ENCODE measurements at regions not wholly inside any gene's neighbourhood (a gene's known extent, or its start where the extent isn't known, plus 50 kb on each side); places are given as distances from the start of the nearest gene placed in this dataset.

DNA sequence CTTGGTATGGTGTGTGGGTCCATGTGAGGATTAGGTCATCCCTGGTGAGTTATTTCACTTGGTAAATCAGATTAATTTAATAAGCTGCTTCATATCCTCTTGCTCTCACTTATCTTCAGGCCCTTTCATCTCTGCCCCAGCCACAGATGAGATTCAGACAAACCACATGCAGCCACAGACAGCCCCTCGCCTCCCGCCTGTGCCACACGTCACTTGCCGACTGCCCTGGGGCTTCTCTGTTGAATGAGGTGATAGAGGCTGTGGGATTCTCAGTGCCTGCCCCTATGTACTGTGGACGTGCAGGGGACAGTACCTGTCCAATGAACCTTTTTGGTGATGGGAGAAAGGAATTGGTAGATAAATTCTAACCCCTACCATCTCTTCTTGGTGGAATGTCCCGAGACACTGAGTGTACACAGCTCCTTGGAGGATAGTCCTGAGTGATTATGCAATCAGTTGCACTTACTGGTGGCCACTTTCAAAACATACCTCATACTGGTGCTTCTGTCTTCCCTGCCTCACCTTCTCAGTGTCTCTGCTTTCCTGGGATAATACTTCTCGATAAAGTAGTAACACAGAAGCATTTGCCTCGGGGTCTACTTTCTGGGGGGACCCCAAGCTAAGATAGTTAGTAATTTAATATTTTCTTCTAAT, 248.7 kb downstream of the TTC6 start:
- no peak for DNase-seq
- ATAC-seq = no peak
- no peak overlapping the region for H3K4me3 ChIP-seq
- H3K27me3 ChIP-seq (ENCODE audit: insufficient read depth in 3 of 3, low read length in 2 of 3) = peaks cover 0 to 4% (median 0%) of the 10 kb centered on the region in 3 donors
- H3K9me3 ChIP-seq = no peaks in the 10 kb centered on the region
- H3K36me3 ChIP-seq (ENCODE audit: insufficient read depth in 1 of 2, low read depth in 1 of 2) = no peaks in the 10 kb centered on the region
- intact Hi-C loops (cut with DNase I) = no loop called here
- H3K4me1 ChIP-seq = no peaks in the 10 kb centered on the region
- H3K27ac ChIP-seq = no peak overlapping the region
- WGBS, 3 donors = 77 to 83% (median 78%) methylated on average over 8 of the region's 8 CpGs
- TF ChIP-seq, protein P1, sequence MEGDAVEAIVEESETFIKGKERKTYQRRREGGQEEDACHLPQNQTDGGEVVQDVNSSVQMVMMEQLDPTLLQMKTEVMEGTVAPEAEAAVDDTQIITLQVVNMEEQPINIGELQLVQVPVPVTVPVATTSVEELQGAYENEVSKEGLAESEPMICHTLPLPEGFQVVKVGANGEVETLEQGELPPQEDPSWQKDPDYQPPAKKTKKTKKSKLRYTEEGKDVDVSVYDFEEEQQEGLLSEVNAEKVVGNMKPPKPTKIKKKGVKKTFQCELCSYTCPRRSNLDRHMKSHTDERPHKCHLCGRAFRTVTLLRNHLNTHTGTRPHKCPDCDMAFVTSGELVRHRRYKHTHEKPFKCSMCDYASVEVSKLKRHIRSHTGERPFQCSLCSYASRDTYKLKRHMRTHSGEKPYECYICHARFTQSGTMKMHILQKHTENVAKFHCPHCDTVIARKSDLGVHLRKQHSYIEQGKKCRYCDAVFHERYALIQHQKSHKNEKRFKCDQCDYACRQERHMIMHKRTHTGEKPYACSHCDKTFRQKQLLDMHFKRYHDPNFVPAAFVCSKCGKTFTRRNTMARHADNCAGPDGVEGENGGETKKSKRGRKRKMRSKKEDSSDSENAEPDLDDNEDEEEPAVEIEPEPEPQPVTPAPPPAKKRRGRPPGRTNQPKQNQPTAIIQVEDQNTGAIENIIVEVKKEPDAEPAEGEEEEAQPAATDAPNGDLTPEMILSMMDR (IDR thresholded peaks at IDR 0.05) = no peak

DNA sequence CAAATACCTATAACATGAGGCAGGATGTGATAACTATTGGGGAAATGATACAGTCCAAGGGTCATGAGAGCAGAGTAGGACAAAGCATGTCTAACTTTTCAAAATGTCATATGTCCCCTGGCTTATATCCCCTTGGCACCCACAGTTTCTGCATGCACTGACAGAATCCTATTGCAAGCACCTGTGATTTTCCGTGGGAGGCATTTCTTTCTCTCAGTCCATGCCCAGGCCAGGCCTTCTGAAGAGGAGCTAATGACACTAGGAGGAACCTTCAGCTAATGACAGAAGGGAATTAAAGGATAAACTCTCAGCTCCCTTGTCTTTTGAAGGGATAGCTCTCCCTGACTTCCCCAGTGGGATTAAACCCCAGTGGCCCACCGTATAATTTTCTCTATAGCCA, 249.2 kb downstream of the TTC6 start:
- 59 to 75% (median 64%) methylated on average over 2 of the region's 2 CpGs for WGBS, 3 donors
- ATAC-seq = no peak
- H3K9me3 ChIP-seq = no peaks in the 10 kb centered on the region
- H3K27me3 ChIP-seq (ENCODE audit: insufficient read depth in 3 of 3, low read length in 2 of 3) = peaks cover 0 to 4% (median 0%) of the 10 kb centered on the region in 3 donors
- H3K36me3 ChIP-seq (ENCODE audit: insufficient read depth in 1 of 2, low read depth in 1 of 2) = no peaks in the 10 kb centered on the region
- DNase-seq = no peak
- intact Hi-C loops (cut with DNase I) = no loop called here
- TF ChIP-seq, protein P1 (IDR thresholded peaks at IDR 0.05) = no peak
- no peaks in the 10 kb centered on the region for H3K4me1 ChIP-seq
- H3K4me3 ChIP-seq = no peak overlapping the region
- no peak overlapping the region for H3K27ac ChIP-seq

DNA sequence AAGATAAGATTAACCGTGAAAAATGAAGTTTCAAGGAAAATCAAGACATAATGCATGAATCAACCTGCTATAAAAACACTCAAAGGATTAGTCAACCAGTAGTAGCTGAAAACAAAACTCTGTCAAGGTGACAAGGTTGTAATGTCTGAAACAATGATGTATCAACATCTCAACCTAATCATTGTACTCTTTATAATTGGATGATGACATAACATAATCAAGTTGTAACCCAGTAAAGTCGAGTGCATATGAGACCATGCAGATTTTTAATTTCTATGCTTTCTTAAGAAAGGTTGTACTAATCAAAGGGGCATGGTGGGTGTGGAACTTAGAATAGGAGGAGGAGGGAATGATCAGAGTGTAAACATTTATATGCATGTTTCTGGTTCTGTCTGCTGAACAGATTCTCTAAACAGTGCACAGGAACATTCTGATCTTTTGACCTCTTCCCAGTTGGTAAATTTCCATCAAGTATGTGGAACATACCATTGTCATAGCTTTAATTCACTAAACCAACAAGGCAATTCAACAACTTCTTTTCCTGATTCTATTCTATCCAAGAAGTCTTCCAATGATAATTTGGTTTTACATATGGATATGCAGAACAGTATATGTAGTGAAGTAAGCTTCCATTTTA, 253.7 kb downstream of the TTC6 start:
- no peak overlapping the region for H3K27ac ChIP-seq
- H3K27me3 ChIP-seq (ENCODE audit: insufficient read depth in 3 of 3, low read length in 2 of 3) = peaks cover 0 to 4% (median 0%) of the 10 kb centered on the region in 3 donors
- DNase-seq (no peak), ATAC-seq (no peak)
- WGBS, 3 donors = 77 to 84% (median 81%) methylated on average over 2 of the region's 2 CpGs
- H3K4me3 ChIP-seq = no peak overlapping the region
- H3K9me3 ChIP-seq = no peaks in the 10 kb centered on the region
- H3K4me1 ChIP-seq = no peaks in the 10 kb centered on the region
- intact Hi-C loops (cut with DNase I) = no loop called here
- TF ChIP-seq, protein P1 (IDR thresholded peaks at IDR 0.05) = no peak
- no peaks in the 10 kb centered on the region for H3K36me3 ChIP-seq (ENCODE audit: insufficient read depth in 1 of 2, low read depth in 1 of 2)

DNA sequence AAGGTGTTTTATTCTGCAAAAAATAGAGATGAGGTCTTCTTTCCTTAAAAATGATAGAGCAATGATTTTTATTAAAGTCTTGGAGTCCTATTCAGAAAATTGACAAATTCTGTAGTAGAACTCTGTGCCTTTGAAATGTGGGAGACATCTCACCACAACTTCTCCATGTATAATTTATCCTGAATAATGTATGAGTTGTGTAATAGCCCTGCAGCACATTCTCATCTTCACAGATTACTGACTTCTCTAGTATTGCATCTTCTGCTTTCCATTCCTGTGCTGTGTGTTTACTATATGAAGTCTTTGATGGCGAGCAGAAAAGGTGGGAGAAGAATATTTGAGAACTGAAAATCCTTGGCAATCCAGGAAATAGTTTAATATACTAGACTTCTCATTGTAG, 255.6 kb downstream of the TTC6 start:
- TF ChIP-seq, protein P1 (IDR thresholded peaks at IDR 0.05) = no peak
- 82 to 88% (median 83%) methylated on average over 1 of the region's 1 CpG for WGBS, 3 donors
- Histone ChIP-seq H3K27me3 (ENCODE audit: insufficient read depth in 3 of 3, low read length in 2 of 3) (no peaks in the 10 kb centered on the region), H3K4me3 (no peak overlapping the region), H3K27ac (no peak overlapping the region), H3K4me1 (no peaks in the 10 kb centered on the region), H3K36me3 (ENCODE audit: insufficient read depth in 1 of 2, low read depth in 1 of 2) (no peaks in the 10 kb centered on the region), H3K9me3 (no peaks in the 10 kb centered on the region)
- no peak for DNase-seq
- intact Hi-C loops (cut with DNase I) = no loop called here
- ATAC-seq = no peak

Measured in psoas muscle (tissue), 7 donors.